ENCODE measurements at regions not wholly inside any gene's neighbourhood (a gene's known extent, or its start where the extent isn't known, plus 50 kb on each side); places are given as distances from the start of the nearest gene placed in this dataset.

DNA sequence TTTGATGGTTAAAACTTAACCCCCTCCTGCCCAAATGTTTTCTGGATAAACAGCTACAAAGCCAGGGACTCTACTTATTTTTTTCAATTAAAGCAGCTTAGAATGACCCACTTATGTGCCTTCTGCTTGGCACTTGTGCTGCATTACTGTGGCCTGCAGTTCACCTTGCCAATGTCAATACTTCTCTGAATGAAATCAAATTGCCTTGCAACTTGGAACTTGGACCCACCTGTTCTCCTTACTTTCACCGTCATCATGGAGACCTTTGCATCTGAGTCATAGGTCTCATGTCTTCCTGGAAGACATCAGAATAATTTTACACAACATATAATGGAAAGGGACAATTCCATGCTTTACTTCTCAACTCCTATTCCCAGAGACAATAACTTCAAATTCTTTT, 92.1 kb upstream of the FHL2 start:
- TF ChIP-seq, protein P1, sequence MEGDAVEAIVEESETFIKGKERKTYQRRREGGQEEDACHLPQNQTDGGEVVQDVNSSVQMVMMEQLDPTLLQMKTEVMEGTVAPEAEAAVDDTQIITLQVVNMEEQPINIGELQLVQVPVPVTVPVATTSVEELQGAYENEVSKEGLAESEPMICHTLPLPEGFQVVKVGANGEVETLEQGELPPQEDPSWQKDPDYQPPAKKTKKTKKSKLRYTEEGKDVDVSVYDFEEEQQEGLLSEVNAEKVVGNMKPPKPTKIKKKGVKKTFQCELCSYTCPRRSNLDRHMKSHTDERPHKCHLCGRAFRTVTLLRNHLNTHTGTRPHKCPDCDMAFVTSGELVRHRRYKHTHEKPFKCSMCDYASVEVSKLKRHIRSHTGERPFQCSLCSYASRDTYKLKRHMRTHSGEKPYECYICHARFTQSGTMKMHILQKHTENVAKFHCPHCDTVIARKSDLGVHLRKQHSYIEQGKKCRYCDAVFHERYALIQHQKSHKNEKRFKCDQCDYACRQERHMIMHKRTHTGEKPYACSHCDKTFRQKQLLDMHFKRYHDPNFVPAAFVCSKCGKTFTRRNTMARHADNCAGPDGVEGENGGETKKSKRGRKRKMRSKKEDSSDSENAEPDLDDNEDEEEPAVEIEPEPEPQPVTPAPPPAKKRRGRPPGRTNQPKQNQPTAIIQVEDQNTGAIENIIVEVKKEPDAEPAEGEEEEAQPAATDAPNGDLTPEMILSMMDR (IDR thresholded peaks at IDR 0.05; ENCODE audit: control insufficient read depth, extremely low read depth, insufficient read depth), result no peak
- H3K4me3 ChIP-seq (ENCODE audit: low read depth, low read length), result no peak overlapping the region
- no peak for DNase-seq (ENCODE audit: low read depth)

DNA sequence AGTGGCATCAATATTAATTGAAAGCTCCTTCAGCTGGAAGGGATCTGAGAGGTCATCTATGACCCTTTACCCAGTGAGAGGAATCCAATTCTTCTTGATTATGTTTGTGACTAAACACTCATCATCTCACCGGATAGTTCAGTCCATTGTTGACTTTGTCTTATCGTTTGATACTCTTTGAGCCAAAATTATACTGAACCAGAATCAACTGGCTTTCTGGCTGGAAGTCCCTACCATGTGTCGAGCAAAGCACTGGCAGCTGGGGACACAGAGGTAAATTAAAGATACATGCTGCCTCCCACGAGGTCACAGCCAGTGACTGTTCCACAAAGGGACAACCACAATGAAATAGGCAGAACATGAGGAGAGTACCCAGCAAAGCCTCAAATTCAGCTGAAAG, 91.4 kb upstream of the FHL2 start:
- TF ChIP-seq, protein P1 (IDR thresholded peaks at IDR 0.05; ENCODE audit: control insufficient read depth, extremely low read depth, insufficient read depth), result no peak
- DNase-seq (ENCODE audit: low read depth), result no peak
- H3K4me3 ChIP-seq (ENCODE audit: low read depth, low read length), result no peak overlapping the region

DNA sequence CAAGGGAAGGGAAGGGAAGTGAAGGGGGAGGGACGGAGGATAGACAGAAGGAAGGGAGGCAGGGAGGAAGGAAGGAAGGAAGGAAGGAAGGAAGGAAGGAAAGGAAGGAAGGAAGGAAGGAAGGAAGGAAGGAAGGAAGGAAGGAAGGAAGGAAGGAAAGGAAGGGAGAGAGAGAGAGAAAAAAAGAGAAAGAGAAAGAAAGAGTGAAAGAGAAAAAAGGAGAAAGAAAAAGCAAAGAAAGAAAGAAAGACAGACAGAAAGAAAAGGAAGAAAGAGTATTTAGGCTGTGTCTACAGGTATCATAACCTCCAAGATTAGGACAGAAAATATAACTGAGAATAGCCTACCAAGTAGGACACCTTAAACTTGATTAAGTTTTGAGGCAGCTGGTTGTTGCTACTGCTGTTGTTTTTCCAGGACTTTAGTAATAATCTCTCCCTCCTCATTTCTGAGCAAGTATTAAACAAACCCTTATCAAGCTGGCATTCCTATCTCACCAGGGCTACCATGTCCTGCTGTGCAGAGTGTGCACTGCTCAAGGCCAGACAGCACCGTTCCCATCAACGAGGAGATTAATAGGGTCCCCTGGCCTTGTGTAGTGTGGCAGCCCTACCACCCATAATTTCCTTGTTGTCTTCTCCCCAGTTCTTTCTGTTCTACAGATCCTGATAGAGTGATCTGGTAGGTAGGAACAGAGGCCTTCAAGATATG, 90.5 kb upstream of the FHL2 start:
- TF ChIP-seq, protein P1 (IDR thresholded peaks at IDR 0.05; ENCODE audit: control insufficient read depth, extremely low read depth, insufficient read depth), result no peak
- H3K4me3 ChIP-seq (ENCODE audit: low read depth, low read length), result no peak overlapping the region
- no peak for DNase-seq (ENCODE audit: low read depth)

DNA sequence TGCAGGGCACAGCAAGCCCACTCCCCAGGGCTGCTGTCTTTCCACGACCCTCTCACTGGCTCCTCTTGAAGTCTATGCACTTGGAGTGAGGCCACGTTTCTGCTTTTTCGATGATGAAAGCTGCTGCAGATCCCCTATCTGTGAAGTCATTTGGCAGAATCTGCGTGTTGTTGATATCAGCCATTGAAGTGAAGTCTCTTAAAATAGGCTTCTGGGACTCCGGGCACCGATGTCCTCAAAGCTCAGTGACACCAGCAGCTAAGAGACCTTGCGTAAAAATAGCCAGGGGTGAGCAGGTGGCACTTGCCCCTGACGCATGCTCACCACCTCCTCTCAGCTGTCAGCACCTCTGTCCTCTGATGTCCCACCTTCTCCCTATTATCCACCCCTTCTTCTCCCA, 89.4 kb upstream of the FHL2 start:
- no peak overlapping the region for H3K4me3 ChIP-seq (ENCODE audit: low read depth, low read length)
- TF ChIP-seq, protein P1 (IDR thresholded peaks at IDR 0.05; ENCODE audit: control insufficient read depth, extremely low read depth, insufficient read depth), result no peak
- DNase-seq (ENCODE audit: low read depth), result no peak

DNA sequence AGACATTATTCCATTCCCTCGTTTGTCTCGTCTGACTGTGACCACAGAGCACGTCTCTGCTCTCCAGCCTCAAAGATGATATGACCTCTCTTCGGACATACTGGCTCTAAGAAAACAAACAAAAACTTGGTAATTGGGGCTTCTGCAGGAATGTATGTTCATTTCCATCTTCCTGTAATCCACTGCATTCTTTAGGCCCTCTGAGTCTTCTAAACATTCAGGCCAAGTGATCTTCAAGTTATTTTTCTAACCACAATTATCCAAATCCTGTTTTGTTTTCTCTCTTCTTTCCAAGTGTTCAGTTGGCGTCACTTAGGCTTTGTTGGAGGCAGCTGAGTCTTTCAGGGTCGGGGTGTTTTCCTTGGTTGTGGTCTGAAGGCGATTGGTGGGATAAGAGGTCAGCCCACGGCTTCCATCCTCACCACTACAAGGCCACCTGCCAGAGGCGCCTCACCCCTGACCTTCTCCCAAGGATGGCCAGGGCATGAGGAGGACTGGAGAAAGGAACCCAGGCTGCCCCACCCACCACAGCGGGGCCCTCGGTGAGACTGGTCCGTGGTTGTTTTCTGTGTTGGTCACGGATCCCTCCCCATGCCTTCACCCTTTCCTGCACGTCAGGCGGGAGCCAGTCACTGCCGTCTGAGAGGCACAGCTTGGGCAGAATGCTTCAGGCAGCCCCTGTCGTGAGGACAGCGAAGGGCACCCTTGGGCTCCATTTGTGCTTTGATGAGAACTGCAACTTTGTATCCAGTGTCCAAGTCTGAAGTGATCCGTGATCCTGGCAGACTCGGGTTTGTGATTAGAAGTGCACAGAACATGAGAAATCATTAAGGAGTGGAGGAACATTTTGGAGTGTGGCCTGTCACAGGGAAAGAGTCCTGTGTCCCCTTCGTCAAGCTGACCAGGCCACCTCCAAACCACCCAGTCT, 88.6 kb upstream of the FHL2 start:
- DNase-seq (ENCODE audit: low read depth), result no peak
- no peak overlapping the region for H3K4me3 ChIP-seq (ENCODE audit: low read depth, low read length)
- TF ChIP-seq, protein P1 (IDR thresholded peaks at IDR 0.05; ENCODE audit: control insufficient read depth, extremely low read depth, insufficient read depth), result no peak

DNA sequence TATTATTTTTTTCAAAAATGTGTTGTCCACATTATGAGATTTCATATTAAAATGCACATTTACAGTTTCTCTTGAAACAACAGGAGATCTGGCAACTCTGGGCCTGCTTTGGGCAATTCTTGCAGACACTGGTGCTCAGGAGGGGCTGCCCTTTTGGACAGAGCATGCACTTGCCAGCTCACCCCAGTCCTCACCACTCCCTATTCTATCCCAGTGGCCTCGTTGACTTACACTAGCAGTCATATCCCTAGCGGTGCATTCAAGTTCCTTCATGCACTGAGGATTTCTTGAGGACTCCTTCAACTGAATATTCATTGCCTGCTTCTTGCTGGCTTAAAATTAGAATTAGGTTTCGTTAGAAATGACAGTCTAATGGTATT, 87.9 kb upstream of the FHL2 start:
- TF ChIP-seq, protein P1 (IDR thresholded peaks at IDR 0.05; ENCODE audit: control insufficient read depth, extremely low read depth, insufficient read depth), result no peak
- DNase-seq (ENCODE audit: low read depth), result no peak
- no peak overlapping the region for H3K4me3 ChIP-seq (ENCODE audit: low read depth, low read length)

All from LNCaP clone FGC (cell line).